Endothelial cell of umbilical vein (primary cell): ENCODE measurements at regions not wholly inside any gene's neighbourhood (a gene's known extent, or its start where the extent isn't known, plus 50 kb on each side); places are given as distances from the start of the nearest gene placed in this dataset.

ENCODE experiments used
- BruUV-seq: library from RNA; stranded (reverse); fragments of 400-500 nt; replicated peaks from 2 replicates; lab custom pipeline; 2021; lab: Mats Ljungman, UMichigan
- CTCF ChIA-PET: fragments of 300-600, 350-600 bp; sonication (Branson Sonifier 250); formaldehyde crosslinking; loops from one replicate; lab custom pipeline; 2021; ENCODE audit warnings: antibody characterized with exemption, inconsistent platforms; lab: Charles Lee
- POLR2A ChIA-PET: fragments of 300-600, 350-600 bp; sonication (Branson Sonifier 250); formaldehyde crosslinking; loops from one replicate; lab custom pipeline; 2021; ENCODE audit warnings: antibody characterized with exemption, inconsistent platforms; lab: Charles Lee
- DNase-seq: peaks from one replicate; pipeline ENCODE4 v3.0.0-alpha.2; 2011; ENCODE audit warnings: low read depth, low spot score
- FAIRE-seq: peaks from 2 replicates; lab custom pipeline; 2011; peaks lifted over from hg19 to GRCh38; lab: Jason Lieb, UNC
- H2AFZ ChIP-seq: 2 replicates; pipeline ENCODE4 v1.6.0; 2012; ENCODE audit warnings: low read depth, low read length, control low read depth, inconsistent platforms
- H3K27ac ChIP-seq: 2 replicates; pipeline ENCODE4 v1.5.1; 2011; ENCODE audit warnings: low read depth, mild to moderate bottlenecking, control low read depth, low read length, moderate library complexity; ENCODE audit not compliant: insufficient read depth
- H3K27me3 ChIP-seq, 2 experiments: 2 replicates each; pipeline versions ENCODE4 v1.6.0 to v1.6.1; 2011; ENCODE audit warnings: low read length in 2 of 2, mixed read lengths in 1 of 2; ENCODE audit not compliant: control insufficient read depth in 2 of 2, insufficient read depth in 2 of 2
- H3K36me3 ChIP-seq, 2 experiments: 2 replicates in 1 of 2; 3 replicates in 1 of 2; pipeline ENCODE4 v1.5.1; 2011; ENCODE audit warnings: low read length in 2 of 2, mild to moderate bottlenecking in 1 of 2, moderate library complexity in 1 of 2; ENCODE audit not compliant: control insufficient read depth in 2 of 2, insufficient read depth in 2 of 2; ENCODE audit errors: extremely low read depth in 1 of 2
- H3K4me1 ChIP-seq: 3 replicates; pipeline ENCODE4 v1.5.1; 2011; ENCODE audit warnings: mild to moderate bottlenecking, low read length; ENCODE audit not compliant: control insufficient read depth, insufficient read depth; ENCODE audit errors: extremely low read depth
- H3K4me2 ChIP-seq: 2 replicates; pipeline ENCODE4 v1.6.1; 2011; ENCODE audit warnings: low read length, control low read depth, mixed read lengths; ENCODE audit not compliant: insufficient read depth
- H3K4me3 ChIP-seq, 3 experiments: fragments of 200-600 bp in 1 of 3; sonication (generic), shearing (Covaris generic) in 1 of 3; replicated peaks in 1 of 3; 2 replicates each; pipeline ENCODE4 v1.5.1; 2011 to 2016; ENCODE audit warnings: control low read depth in 3 of 3, low read length in 3 of 3, mild to moderate bottlenecking in 2 of 3, inconsistent platforms in 1 of 3, low read depth in 1 of 3, moderate library complexity in 1 of 3; ENCODE audit not compliant: insufficient read depth in 1 of 3
- H3K79me2 ChIP-seq: 2 replicates; pipeline ENCODE4 v1.6.0; 2012; ENCODE audit warnings: low read length, inconsistent platforms; ENCODE audit not compliant: control insufficient read depth, insufficient read depth
- H3K9ac ChIP-seq: replicated peaks from 2 replicates; pipeline ENCODE3; 2011; ENCODE audit warnings: low read length, control low read depth; ENCODE audit not compliant: insufficient read depth; ENCODE audit errors: extremely low read depth
- H3K9me1 ChIP-seq: replicated peaks from 3 replicates; pipeline ENCODE4 v1.6.0; 2011; ENCODE audit warnings: mild to moderate bottlenecking, low read length; ENCODE audit not compliant: control insufficient read depth, insufficient read depth; ENCODE audit errors: extremely low read depth
- H3K9me3 ChIP-seq: replicated peaks from 2 replicates; pipeline ENCODE4 v1.5.1; 2012; ENCODE audit warnings: low read length, inconsistent platforms; ENCODE audit not compliant: control insufficient read depth, insufficient read depth
- H4K20me1 ChIP-seq: replicated peaks from 2 replicates; pipeline ENCODE3; 2011; ENCODE audit warnings: mild to moderate bottlenecking, low read length; ENCODE audit not compliant: control insufficient read depth, insufficient read depth; ENCODE audit errors: extremely low read depth
- CTCF ChIP-seq, 2 donors: IDR thresholded peaks; 1 replicate in 1 of 2; 2 replicates in 1 of 2; pipeline ENCODE4 v1.5.1; 2011; ENCODE audit warnings: low read length in 2 of 2, mild to moderate bottlenecking in 2 of 2, moderate library complexity in 2 of 2, control low read depth in 1 of 2, inconsistent platforms in 1 of 2, low read depth in 1 of 2; ENCODE audit not compliant: insufficient read depth in 1 of 2; ENCODE audit errors: extremely low read depth in 1 of 2
- EZH2 ChIP-seq: IDR thresholded peaks from 2 replicates; pipeline ENCODE4 v1.6.1; 2012; ENCODE audit warnings: borderline replicate concordance, low read depth, mild to moderate bottlenecking, moderate library complexity, low read length, inconsistent platforms; ENCODE audit not compliant: severe bottlenecking
- FOS ChIP-seq: IDR thresholded peaks from 2 replicates; pipeline ENCODE4 v1.6.1; 2011; ENCODE audit warnings: mild to moderate bottlenecking, low read length, moderate library complexity, borderline replicate concordance; ENCODE audit not compliant: insufficient read depth
- GATA2 ChIP-seq: IDR thresholded peaks from 2 replicates; pipeline ENCODE4 v1.7.0; 2011; ENCODE audit warnings: low read depth, mild to moderate bottlenecking, moderate library complexity, mixed read lengths, low read length; ENCODE audit not compliant: insufficient read length, insufficient read depth
- JUN ChIP-seq: IDR thresholded peaks from 2 replicates; pipeline ENCODE4 v1.6.1; 2011; ENCODE audit warnings: borderline replicate concordance, low read depth; ENCODE audit not compliant: insufficient read length, insufficient read depth
- MAX ChIP-seq: IDR thresholded peaks from 2 replicates; pipeline ENCODE4 v1.6.1; 2011; ENCODE audit not compliant: insufficient read depth, insufficient read length
- MYC ChIP-seq: IDR thresholded peaks from one replicate; pipeline ENCODE4 v1.6.1; 2011; ENCODE audit warnings: mild to moderate bottlenecking, low read depth, low read length
- POLR2A ChIP-seq: IDR thresholded peaks from 2 replicates; pipeline ENCODE4 v1.6.1; 2012; ENCODE audit warnings: low read depth, mild to moderate bottlenecking, control low read depth, low read length
- POLR2AphosphoS5 ChIP-seq: IDR thresholded peaks from 2 replicates; pipeline ENCODE4 v1.6.1; 2012; ENCODE audit warnings: low read depth, mild to moderate bottlenecking, control low read depth, low read length, moderate library complexity; ENCODE audit not compliant: insufficient read depth
- dilution Hi-C: fragments of 300-500 bp; cut with MboI; formaldehyde crosslinking; loops from one replicate; pipeline ENCODE4 v1.15.0; 2019; ENCODE audit warnings: low sequenced_read_pairs; ENCODE audit not compliant: extremely low pct_ligation_motif_present
- intact Hi-C: fragments of 100-400 bp; cut with micrococcal nuclease; formaldehyde crosslinking; loops from one replicate; pipeline ENCODE4 v1.10.0; 2022

DNA sequence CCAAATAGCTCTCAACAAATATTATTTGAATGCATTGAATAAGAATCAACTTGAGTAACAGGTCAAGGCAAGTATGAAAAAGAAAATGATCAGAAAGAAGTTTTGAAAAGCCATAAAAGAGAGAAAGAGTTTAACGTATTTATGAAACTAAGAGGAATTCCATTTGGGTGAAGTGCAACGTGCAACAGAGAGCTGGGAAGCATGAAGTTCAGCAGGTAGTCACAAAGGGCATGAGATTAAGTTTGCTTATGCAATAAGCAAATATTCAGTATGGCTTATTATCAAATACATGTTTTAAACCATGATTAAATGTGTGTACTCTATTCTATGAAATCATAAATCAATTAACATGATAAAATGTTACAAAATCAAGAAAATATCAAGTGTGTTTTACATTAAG lies 62.7 kb upstream of the PCDH17 start:
- CTCF ChIA-PET: no interaction called here
- POLR2A ChIA-PET: no interaction called here
- FAIRE-seq: no peak

GRCh38 chr13:57569986-57570385 lies 61.6 kb upstream of the PCDH17 start:
- H4K20me1 ChIP-seq: no peaks in the 10 kb centered on the region
- H2AFZ ChIP-seq: no peak overlapping the region
- H3K4me1 ChIP-seq: no peaks in the 10 kb centered on the region
- H3K79me2 ChIP-seq: no peaks in the 10 kb centered on the region
- H3K27me3 ChIP-seq: no peaks in the 10 kb centered on the region
- no peak for TF ChIP-seq POLR2AphosphoS5
- no peak for TF ChIP-seq FOS
- no peak for TF ChIP-seq EZH2
- TF ChIP-seq CTCF (IDR thresholded peaks at IDR 0.05; ENCODE audit: extremely low read depth in 1 of 2, insufficient read depth in 1 of 2, low read depth in 1 of 2, low read length in 2 of 2): no peak
- no peak for TF ChIP-seq POLR2A
- no peak for TF ChIP-seq JUN
- no peak for TF ChIP-seq MAX
- no peak for TF ChIP-seq GATA2
- no peak for TF ChIP-seq MYC
- H3K9me3 ChIP-seq: no peaks in the 10 kb centered on the region
- H3K27ac ChIP-seq: no peak overlapping the region
- no peaks in the 10 kb centered on the region for H3K9me1 ChIP-seq
- peak; percentile 8 for DNase-seq
- no peak for FAIRE-seq
- BruUV-seq: no TSS peak
- intact Hi-C loops: no loop called here
- H3K9ac ChIP-seq: no peak overlapping the region
- no peak overlapping the region for H3K4me2 ChIP-seq
- ChIA-PET CTCF (no interaction called here), POLR2A (no interaction called here)
- dilution Hi-C loops: no loop called here
- no peak overlapping the region for H3K4me3 ChIP-seq
- no peaks in the 10 kb centered on the region for H3K36me3 ChIP-seq

More for the DNA sequence above, 62.7 kb upstream of the PCDH17 start:
- dilution Hi-C loops: no loop called here
- H3K79me2 ChIP-seq: no peaks in the 10 kb centered on the region
- no peak overlapping the region for H3K27ac ChIP-seq
- DNase-seq: no peak
- H3K4me2 ChIP-seq: no peak overlapping the region
- no peaks in the 10 kb centered on the region for H3K27me3 ChIP-seq
- BruUV-seq: no TSS peak
- no peak for TF ChIP-seq FOS
- no peak for TF ChIP-seq EZH2
- TF ChIP-seq JUN: no peak
- H3K4me1 ChIP-seq: no peaks in the 10 kb centered on the region
- intact Hi-C loops: no loop called here
- H3K36me3 ChIP-seq: no peaks in the 10 kb centered on the region
- H3K4me3 ChIP-seq: no peak overlapping the region
- H4K20me1 ChIP-seq: no peaks in the 10 kb centered on the region
- no peaks in the 10 kb centered on the region for H3K9me3 ChIP-seq
- no peak overlapping the region for H2AFZ ChIP-seq
- H3K9ac ChIP-seq: no peak overlapping the region
- no peaks in the 10 kb centered on the region for H3K9me1 ChIP-seq
